H1 (cell line): ENCODE measurements at regions not wholly inside any gene's neighbourhood (a gene's known extent, or its start where the extent isn't known, plus 50 kb on each side); places are given as distances from the start of the nearest gene placed in this dataset.

Experiments
- CTCF ChIA-PET: fragments of 300-600 bp; sonication (Branson Sonifier 250); formaldehyde crosslinking; loops from one replicate; lab custom pipeline; 2021; ENCODE audit not compliant: partially characterized antibody; lab: Charles Lee
- POLR2A ChIA-PET: fragments of 300-600 bp; sonication (Branson Sonifier 250); formaldehyde crosslinking; loops from one replicate; lab custom pipeline; 2021; ENCODE audit warnings: inconsistent platforms; ENCODE audit not compliant: partially characterized antibody; lab: Charles Lee
- DNase-seq, 2 experiments: peaks; one replicate each; pipeline versions ENCODE4 v3.0.0 to v3.0.0-alpha.2; 2010 to 2022; ENCODE audit warnings: low spot score in 2 of 2, low read depth in 1 of 2, mixed read lengths in 1 of 2
- FAIRE-seq: peaks from 2 replicates; lab custom pipeline; 2011; peaks lifted over from hg19 to GRCh38; lab: Jason Lieb, UNC
- H2AFZ ChIP-seq: 2 replicates; pipeline ENCODE4 v1.8.1; 2012; ENCODE audit warnings: low read length, inconsistent platforms
- H2AK5ac ChIP-seq: 2 replicates; pipeline ENCODE4 v1.6.1; 2013; ENCODE audit warnings: low read depth, low read length
- H2BK120ac ChIP-seq: replicated peaks from 2 replicates; pipeline ENCODE3; 2013; ENCODE audit warnings: low read depth, low read length, inconsistent platforms
- H2BK12ac ChIP-seq: 2 replicates; pipeline ENCODE4 v1.6.1; 2013; ENCODE audit warnings: low read depth, low read length
- H2BK15ac ChIP-seq: 2 replicates; pipeline ENCODE4 v1.6.1; 2013; ENCODE audit warnings: low read length
- H2BK20ac ChIP-seq: 2 replicates; pipeline ENCODE4 v1.6.1; 2013; ENCODE audit warnings: low read length
- H2BK5ac ChIP-seq: 2 replicates; pipeline ENCODE4 v1.6.1; 2013; ENCODE audit warnings: low read depth, low read length
- H3K14ac ChIP-seq: 2 replicates; pipeline ENCODE4 v1.6.1; 2013; ENCODE audit warnings: inconsistent platforms; ENCODE audit not compliant: insufficient read length
- H3K18ac ChIP-seq: 2 replicates; pipeline ENCODE4 v1.6.1; 2013; ENCODE audit warnings: low read length; ENCODE audit errors: extremely low read depth
- H3K23ac ChIP-seq: 2 replicates; pipeline ENCODE4 v1.6.1; 2013; ENCODE audit warnings: inconsistent platforms; ENCODE audit not compliant: insufficient read length
- H3K23me2 ChIP-seq: 2 replicates; pipeline ENCODE4 v1.6.1; 2013; ENCODE audit warnings: low read depth, low read length
- H3K27ac ChIP-seq: 2 replicates; pipeline ENCODE4 v1.6.1; 2011; ENCODE audit warnings: low read depth, low read length, inconsistent platforms
- H3K27me3 ChIP-seq, 4 experiments: replicated peaks in 1 of 4; 1 replicate in 1 of 4; 2 replicates in 3 of 4; pipeline versions ENCODE4 v1.6.1 to v1.8.1; 2011 to 2013; ENCODE audit warnings: low read length in 3 of 4, mild to moderate bottlenecking in 3 of 4, inconsistent platforms in 2 of 4, mixed read lengths in 2 of 4, moderate library complexity in 1 of 4; ENCODE audit not compliant: control insufficient read depth in 3 of 4, insufficient read depth in 3 of 4; ENCODE audit errors: extremely low read depth in 1 of 4
- H3K36me3 ChIP-seq, 4 experiments: 2 replicates each; pipeline versions ENCODE4 v1.6.1 to v1.8.1; 2011 to 2013; ENCODE audit warnings: mild to moderate bottlenecking in 4 of 4, low read length in 3 of 4, moderate library complexity in 2 of 4, control low read depth in 1 of 4, inconsistent platforms in 1 of 4; ENCODE audit not compliant: insufficient read depth in 4 of 4, control insufficient read depth in 2 of 4
- H3K4ac ChIP-seq: replicated peaks from 2 replicates; pipeline ENCODE3; 2013; ENCODE audit warnings: low read length, low read depth, mixed read lengths, inconsistent platforms; ENCODE audit not compliant: insufficient read length
- H3K4me1 ChIP-seq, 4 experiments: replicated peaks in 1 of 4; 1 replicate in 1 of 4; 2 replicates in 3 of 4; pipeline versions ENCODE4 v1.6.1 to v1.8.1; 2011 to 2013; ENCODE audit warnings: low read length in 3 of 4, inconsistent platforms in 2 of 4, mixed read lengths in 1 of 4; ENCODE audit not compliant: insufficient read depth in 4 of 4, control insufficient read depth in 3 of 4
- H3K4me2 ChIP-seq, 2 experiments: 2 replicates each; pipeline versions ENCODE4 v1.6.1 to v1.8.1; 2011 to 2013; ENCODE audit warnings: low read depth in 2 of 2, low read length in 2 of 2, control low read depth in 1 of 2, inconsistent platforms in 1 of 2, mild to moderate bottlenecking in 1 of 2; ENCODE audit not compliant: insufficient read depth in 1 of 2
- H3K4me3 ChIP-seq, 4 experiments: fragments of 200-600, 300-600 bp in 1 of 4; sonication (generic), shearing (Covaris generic), sonication (Bioruptor Twin) in 1 of 4; 2 replicates each; pipeline versions ENCODE4 v1.5.1 to v1.8.1; 2011 to 2016; ENCODE audit warnings: low read length in 4 of 4, low read depth in 3 of 4, control low read depth in 2 of 4, inconsistent platforms in 2 of 4, mild to moderate bottlenecking in 2 of 4, mixed read lengths in 1 of 4, moderate library complexity in 1 of 4; ENCODE audit not compliant: insufficient read depth in 2 of 4; ENCODE audit errors: extremely low read depth in 1 of 4
- H3K56ac ChIP-seq: replicated peaks from 2 replicates; pipeline ENCODE3; 2013; ENCODE audit warnings: low read depth, mild to moderate bottlenecking, mixed read lengths, low read length, inconsistent platforms; ENCODE audit not compliant: insufficient read length
- H3K79me1 ChIP-seq: 2 replicates; pipeline ENCODE4 v1.6.1; 2013; ENCODE audit warnings: low read depth, low read length, control low read depth
- H3K79me2 ChIP-seq, 2 experiments: 2 replicates each; pipeline versions ENCODE4 v1.6.1 to v1.8.1; 2012 to 2013; ENCODE audit warnings: low read length in 2 of 2, mild to moderate bottlenecking in 2 of 2, inconsistent platforms in 1 of 2; ENCODE audit not compliant: insufficient read depth in 2 of 2, control insufficient read depth in 1 of 2
- H3K9ac ChIP-seq, 4 experiments: replicated peaks in 1 of 4; 1 replicate in 1 of 4; 2 replicates in 3 of 4; pipeline versions ENCODE4 v1.6.1 to v1.8.1; 2011 to 2013; ENCODE audit warnings: low read depth in 3 of 4, low read length in 3 of 4, control low read depth in 2 of 4, mild to moderate bottlenecking in 2 of 4, moderate library complexity in 2 of 4, inconsistent platforms in 1 of 4; ENCODE audit errors: extremely low read depth in 1 of 4
- H3K9me3 ChIP-seq, 2 experiments: 2 replicates each; pipeline versions ENCODE4 v1.6.1 to v1.8.1; 2012 to 2013; ENCODE audit warnings: mild to moderate bottlenecking in 2 of 2, moderate library complexity in 2 of 2, control low read depth in 1 of 2, inconsistent platforms in 1 of 2, low read depth in 1 of 2, low read length in 1 of 2, mixed read lengths in 1 of 2; ENCODE audit not compliant: insufficient read depth in 2 of 2
- H4K20me1 ChIP-seq, 2 experiments: replicated peaks in 1 of 2; 2 replicates each; pipeline versions ENCODE3 to v1.8.1; 2011 to 2013; ENCODE audit warnings: inconsistent platforms in 2 of 2, low read length in 2 of 2, mild to moderate bottlenecking in 1 of 2; ENCODE audit not compliant: insufficient read depth in 2 of 2, control insufficient read depth in 1 of 2
- H4K5ac ChIP-seq: 2 replicates; pipeline ENCODE4 v1.6.1; 2013; ENCODE audit warnings: low read length, low read depth, mixed read lengths, inconsistent platforms; ENCODE audit not compliant: insufficient read length
- H4K8ac ChIP-seq: 2 replicates; pipeline ENCODE4 v1.8.0; 2013; ENCODE audit warnings: mild to moderate bottlenecking, moderate library complexity, low read length, inconsistent platforms; ENCODE audit not compliant: insufficient read depth; ENCODE audit errors: extremely low read depth
- H4K91ac ChIP-seq: replicated peaks from 2 replicates; pipeline ENCODE3; 2013; ENCODE audit warnings: low read length, mixed read lengths, inconsistent platforms; ENCODE audit not compliant: insufficient read length
- CHD1 ChIP-seq: IDR thresholded peaks from 2 replicates; pipeline ENCODE4 v1.6.1; 2012; ENCODE audit warnings: low read depth, low read length, improper control_type of control experiment
- CTCF ChIP-seq, 3 experiments: IDR thresholded peaks; 1 replicate in 2 of 3; 2 replicates in 1 of 3; pipeline versions ENCODE4 v1.5.1 to v1.6.1; 2011; ENCODE audit warnings: low read length in 3 of 3, mild to moderate bottlenecking in 3 of 3, inconsistent platforms in 2 of 3, low read depth in 1 of 3, moderate library complexity in 1 of 3; ENCODE audit not compliant: insufficient read depth in 1 of 3; ENCODE audit errors: control extremely low read depth in 1 of 3
- EGR1 ChIP-seq: IDR thresholded peaks from 2 replicates; pipeline ENCODE4 v1.6.1; 2011; ENCODE audit warnings: low read depth, low read length, borderline replicate concordance
- GABPA ChIP-seq: IDR thresholded peaks from 2 replicates; pipeline ENCODE4 v1.6.1; 2011; ENCODE audit warnings: mild to moderate bottlenecking, low read length, moderate library complexity, borderline replicate concordance; ENCODE audit not compliant: insufficient read depth
- KDM1A ChIP-seq: fragments of 200-600, 300-600 bp; sonication (generic); IDR thresholded peaks from 2 replicates; pipeline ENCODE4 v1.7.1; 2016; ENCODE audit warnings: mild to moderate bottlenecking, low read length, borderline replicate concordance
- KDM5A ChIP-seq: fragments of 200-600 bp; IDR thresholded peaks from 2 replicates; pipeline ENCODE4 v1.7.1; 2012; ENCODE audit warnings: mild to moderate bottlenecking, low read length, inconsistent platforms, mixed read lengths
- NRF1 ChIP-seq: IDR thresholded peaks from 2 replicates; pipeline ENCODE4 v1.6.1; 2011; ENCODE audit warnings: mild to moderate bottlenecking, low read depth, low read length, improper control_type of control experiment
- RAD21 ChIP-seq, 2 experiments: IDR thresholded peaks in 1 of 2; conservative IDR thresholded peaks in 1 of 2; 2 replicates each; pipeline ENCODE4 v1.6.1; 2011; ENCODE audit warnings: low read depth in 2 of 2, low read length in 2 of 2, improper control_type of control experiment in 1 of 2, inconsistent platforms in 1 of 2, mild to moderate bottlenecking in 1 of 2, moderate library complexity in 1 of 2
- RXRA ChIP-seq: IDR thresholded peaks from 2 replicates; pipeline ENCODE4 v1.6.1; 2011; ENCODE audit warnings: low read depth, mild to moderate bottlenecking, low read length, moderate library complexity; ENCODE audit not compliant: insufficient read depth
- SP4 ChIP-seq: IDR thresholded peaks from 2 replicates; pipeline ENCODE4 v1.6.1; 2012; ENCODE audit warnings: low read length, inconsistent platforms
- TAF1 ChIP-seq: IDR thresholded peaks from 2 replicates; pipeline ENCODE4 v1.6.1; 2011; ENCODE audit warnings: mild to moderate bottlenecking, low read depth, low read length
- WGBS, 2 experiments: shearing (Covaris generic) in 1 of 2; methylation state at CpG; one replicate each; pipeline versions ENCODE4 v1.1.6 to v1.1.7; 2013 to 2015; ENCODE audit warnings: low lambda C conversion rate in 2 of 2, mixed read lengths in 2 of 2, inconsistent platforms in 1 of 2, low coverage in 1 of 2, missing lambda C conversion rate in 1 of 2; ENCODE audit not compliant: insufficient replicate concordance in 2 of 2, insufficient coverage in 1 of 2, insufficient read length in 1 of 2; ENCODE audit errors: extremely low coverage in 1 of 2, missing lambda C conversion rate in 1 of 2; 5-methylcytosine and 5-hydroxymethylcytosine counted together

- Histone ChIP-seq H3K23ac (no peak overlapping the region), H3K27ac (no peak overlapping the region), H3K79me2 (no peaks in the 10 kb centered on the region), H2BK120ac (no peak overlapping the region), H3K23me2 (no peaks in the 10 kb centered on the region), H4K8ac (no peak overlapping the region), H2AFZ (no peak overlapping the region), H2BK15ac (no peak overlapping the region), H4K20me1 (peaks cover 0 to 2% of the 10 kb centered on the region in 2 experiments), H3K79me1 (no peaks in the 10 kb centered on the region), H3K27me3 (no peaks in the 10 kb centered on the region), H2AK5ac (no peak overlapping the region), H2BK20ac (no peak overlapping the region), H3K4me3 (no peak overlapping the region), H3K4ac (no peak overlapping the region), H3K18ac (no peak overlapping the region), H3K36me3 (peaks cover 0 to 4% (median under 1%) of the 10 kb centered on the region in 4 experiments; a peak in 1 of 8 replicates), H3K9me3 (no peaks in the 10 kb centered on the region), H3K56ac (no peak overlapping the region), H4K5ac (no peak overlapping the region), H3K14ac (no peak overlapping the region), H3K4me1 (peaks cover 0 to 4% (median 0%) of the 10 kb centered on the region in 4 experiments; a peak in 2 of 7 replicates), H3K4me2 (no peak overlapping the region), H2BK5ac (no peak overlapping the region), H2BK12ac (no peak overlapping the region), H4K91ac (no peak overlapping the region), H3K9ac (no peak overlapping the region)
- FAIRE-seq (no peak), DNase-seq (no peak)
- WGBS, 2 experiments, result 90% methylated on average over 10 of the region's 10 CpGs; no CpG with 5 or more reads in 1 of the 2 experiments
- ChIA-PET CTCF (interaction anchor here (0.5 to 1.5 kb wide), 4 partner anchors 15 to 227 kb away, joined by 3 to 5 read pairs (median 3); no protein-coding TSS in a partner anchor), POLR2A (interaction anchor here (1.4 to 2.1 kb wide), 2 partner anchors 9 to 10 kb away, joined by 3 to 6 read pairs; no protein-coding TSS in a partner anchor)
- TF ChIP-seq SP4, result no peak
- no peak for TF ChIP-seq CTCF (IDR thresholded peaks at IDR 0.05; ENCODE audit: control extremely low read depth in 1 of 3, insufficient read depth in 1 of 3, low read depth in 1 of 3, low read length in 3 of 3)
- no peak for TF ChIP-seq EGR1
- TF ChIP-seq GABPA, result no peak
- no peak for TF ChIP-seq KDM5A
- no peak for TF ChIP-seq CHD1
- TF ChIP-seq TAF1, result no peak
- no peak for TF ChIP-seq KDM1A
- no peak for TF ChIP-seq RXRA
- TF ChIP-seq NRF1, result no peak
- TF ChIP-seq RAD21 (IDR thresholded peaks at IDR 0.05 in 1 of 2, conservative IDR thresholded peaks at IDR 0.05 in 1 of 2; ENCODE audit: low read depth in 2 of 2, low read length in 2 of 2), result no peak
These were observed 91.3 kb upstream of the KCTD7 start for GRCh38 chr7:66537380-66537779.
